ENCODE measurements at regions not wholly inside any gene's neighbourhood (a gene's known extent, or its start where the extent isn't known, plus 50 kb on each side); places are given as distances from the start of the nearest gene placed in this dataset.

- DNase-seq = peak in 1 of 5 donors; percentile 48
Measured at GRCh38 chr22:27152033-27152432, 494.6 kb downstream of the MIAT start.

DNA sequence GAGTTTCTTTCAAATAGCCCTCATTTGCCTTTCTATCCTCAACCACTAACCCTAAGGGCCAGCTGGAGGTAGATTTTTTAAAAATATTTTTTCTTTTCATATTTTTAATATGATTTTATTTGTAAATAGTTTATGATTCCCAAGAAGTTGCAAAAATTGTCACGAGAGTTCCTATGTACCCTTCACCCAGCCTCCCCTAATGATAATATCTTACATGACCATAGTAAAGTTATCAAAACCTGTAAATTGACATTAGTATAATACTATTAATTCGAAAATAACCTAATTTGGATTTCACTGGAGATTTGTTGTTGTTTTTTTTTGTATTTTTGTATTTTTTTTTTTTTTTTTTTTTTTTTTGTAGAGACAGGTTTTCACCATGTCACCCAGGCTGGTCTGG, 495.5 kb downstream of the MIAT start:
- no peak for DNase-seq

- DNase-seq = no peak
Measured at GRCh38 chr22:27153386-27153785, 496.0 kb downstream of the MIAT start.

DNA sequence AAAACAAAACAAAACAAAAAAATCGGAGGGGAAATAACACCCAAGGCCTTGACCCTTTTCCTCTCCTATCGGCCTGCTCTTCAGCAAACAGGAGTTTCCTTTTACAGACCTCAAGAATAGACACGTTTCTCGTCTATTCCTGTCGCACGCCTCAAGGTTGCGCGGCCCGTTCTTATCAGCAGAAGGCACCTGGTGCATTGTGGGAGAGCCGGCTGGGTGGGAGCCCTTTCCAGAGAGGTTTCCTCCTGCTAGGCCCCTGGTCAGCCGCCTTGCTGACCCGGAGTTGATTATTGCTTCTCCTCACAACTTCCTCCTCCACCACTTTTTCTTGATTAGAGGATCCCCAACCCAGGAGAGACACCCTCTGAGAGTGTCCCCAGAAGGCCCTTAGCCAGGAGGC, 497.3 kb downstream of the MIAT start:
- DNase-seq = no peak

GRCh38 chr22:27156821-27157489, 499.6 kb downstream of the MIAT start:
- no peak for DNase-seq

GRCh38 chr22:27157666-27158370, 500.4 kb downstream of the MIAT start:
- DNase-seq = no peak

DNA sequence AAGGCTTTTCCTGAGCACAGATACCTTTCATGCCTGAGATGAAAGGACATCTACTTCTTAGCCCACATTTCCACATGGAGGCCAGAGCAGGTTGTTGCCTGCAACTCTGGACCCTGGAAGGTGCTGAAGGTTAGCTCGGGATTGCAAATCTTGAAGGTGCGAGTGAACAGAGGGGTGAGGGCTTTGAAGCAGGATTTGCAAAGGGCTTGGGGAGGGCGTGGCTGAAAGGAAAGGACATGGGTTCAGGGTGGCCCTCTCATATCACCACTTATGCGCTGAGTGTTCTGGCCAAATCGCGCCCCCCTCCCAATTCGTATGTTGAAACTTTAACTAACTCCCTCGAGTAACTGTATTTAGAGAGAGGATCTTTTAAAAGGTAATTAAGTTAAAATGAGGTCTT, 501.6 kb downstream of the MIAT start:
- no peak for DNase-seq

GRCh38 chr22:27159716-27160295, 502.4 kb downstream of the MIAT start:
- DNase-seq = no peak

GRCh38 chr22:27163162-27164137, 506.1 kb downstream of the MIAT start:
- DNase-seq = no peak

GRCh38 chr22:27164781-27165503, 507.6 kb downstream of the MIAT start:
- no peak for DNase-seq

DNA sequence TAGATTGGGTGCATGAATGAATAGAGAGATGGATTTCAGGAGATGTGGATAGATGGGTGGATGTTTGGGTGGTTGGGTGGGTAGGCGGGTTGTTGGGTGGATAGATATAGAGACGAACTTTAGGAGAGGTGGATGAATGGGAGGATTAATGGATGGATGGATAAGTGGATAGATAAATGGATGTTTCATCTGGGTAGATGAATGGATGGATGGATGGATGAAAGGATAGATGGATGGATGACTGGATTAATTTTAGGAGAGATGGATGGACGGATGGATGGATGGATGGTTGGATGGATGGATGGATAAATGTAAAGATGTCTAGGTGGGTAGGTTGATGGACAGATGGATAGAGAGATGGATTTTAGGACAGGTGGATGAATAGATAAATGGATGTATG, 511.3 kb downstream of the MIAT start:
- no peak for DNase-seq

DNA sequence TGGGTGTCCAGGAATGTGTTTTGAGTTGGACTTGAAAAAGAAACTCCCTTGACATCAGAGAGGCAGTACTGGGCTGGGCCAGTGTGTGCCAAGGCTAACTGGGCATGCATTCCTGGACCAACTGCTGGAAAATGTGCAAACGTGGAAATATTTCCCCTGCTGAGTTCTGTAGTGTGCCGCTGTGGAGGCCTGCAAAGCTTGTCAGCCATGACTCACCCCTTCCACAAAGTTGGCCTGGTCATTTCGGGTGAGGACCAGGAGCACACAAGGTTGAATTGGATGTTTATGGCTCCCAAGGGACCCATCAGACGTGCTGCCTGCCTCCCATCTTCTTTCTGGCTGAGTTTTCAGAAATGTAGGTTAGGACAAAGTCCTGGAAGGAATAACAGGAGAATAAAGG, 513.1 kb downstream of the MIAT start:
- DNase-seq = no peak

GRCh38 chr22:27171212-27171611, 513.8 kb downstream of the MIAT start:
- DNase-seq = no peak

DNA sequence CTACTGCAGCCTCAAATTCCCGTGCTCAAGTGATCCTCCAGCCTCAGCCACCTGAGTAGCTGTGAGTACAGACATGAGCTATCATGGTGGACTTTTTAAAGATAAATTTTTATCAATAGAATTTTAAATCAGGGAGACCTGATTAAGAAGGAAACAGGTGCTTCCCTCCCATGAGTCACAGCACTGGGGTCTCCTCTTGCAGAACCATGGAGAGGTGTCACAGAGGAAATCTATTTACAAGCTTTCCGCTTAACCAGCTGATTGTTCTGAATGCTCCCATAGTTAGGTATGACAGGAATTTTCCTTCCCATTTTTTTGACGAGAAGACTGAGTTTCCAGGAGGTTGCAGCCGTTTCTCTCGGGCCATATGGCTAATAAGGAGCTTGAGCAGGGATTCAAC, 516.1 kb downstream of the MIAT start:
- no peak for DNase-seq

DNA sequence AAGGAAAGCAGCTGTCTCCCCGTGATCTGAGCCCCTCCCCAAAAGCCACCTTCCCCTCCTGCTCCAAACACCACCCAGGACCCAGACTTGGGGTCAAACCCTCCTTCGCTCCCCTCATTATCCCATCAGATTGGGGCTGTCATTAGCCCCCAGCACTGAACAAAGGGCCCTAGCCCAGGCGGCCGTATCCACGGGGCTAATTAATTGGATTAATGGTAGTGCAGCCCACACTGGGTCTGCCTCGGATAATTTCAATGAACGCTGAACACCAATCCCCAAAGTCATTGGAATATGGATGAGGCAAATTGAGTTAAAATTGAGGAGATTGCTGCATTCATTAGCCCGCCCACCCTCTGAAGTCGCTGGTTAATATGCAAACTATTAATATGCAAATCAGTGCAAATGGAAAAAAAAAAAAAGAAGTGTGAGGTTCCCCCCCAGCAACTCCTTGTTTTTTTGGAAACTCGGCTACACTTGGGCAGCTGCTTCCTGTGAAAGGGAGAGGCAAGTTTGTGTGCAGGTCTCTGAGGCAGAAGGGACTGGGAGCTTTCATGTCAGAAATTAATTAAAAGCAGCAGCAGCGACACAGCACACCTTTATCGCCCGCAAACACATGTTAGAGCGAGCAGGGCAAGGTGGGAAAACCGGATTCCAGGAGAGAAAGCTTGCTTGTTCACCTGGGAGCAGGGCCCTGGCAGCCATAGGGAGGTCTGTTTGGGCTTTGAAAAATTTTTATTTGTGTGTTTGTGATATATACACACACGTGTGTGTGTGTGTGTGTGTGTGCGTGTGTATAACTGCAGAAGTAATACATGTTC, 517.8 kb downstream of the MIAT start:
- no peak for DNase-seq

GRCh38 chr22:27175974-27176373, 518.6 kb downstream of the MIAT start:
- DNase-seq = no peak

DNA sequence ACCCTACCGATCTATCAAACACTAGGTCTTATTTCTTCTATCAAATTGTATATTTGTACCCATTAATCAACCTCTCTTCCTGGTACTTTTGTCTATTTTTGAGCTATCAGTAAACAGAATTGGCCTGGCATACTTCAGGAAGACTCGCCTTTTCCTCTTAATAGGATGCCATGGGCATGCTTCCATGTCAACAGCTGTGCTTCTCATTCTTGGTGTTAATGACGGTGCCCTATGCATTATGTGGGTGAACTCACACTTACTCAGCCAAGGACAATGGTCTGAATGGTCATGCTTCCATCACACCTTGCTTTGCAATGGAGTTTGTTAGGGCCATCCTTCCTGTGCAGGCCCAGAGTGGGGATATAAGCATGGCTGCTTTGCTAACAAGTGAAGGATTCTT, 521.8 kb downstream of the MIAT start:
- DNase-seq = no peak

GRCh38 chr22:27181537-27181936, 524.1 kb downstream of the MIAT start:
- no peak for DNase-seq

DNA sequence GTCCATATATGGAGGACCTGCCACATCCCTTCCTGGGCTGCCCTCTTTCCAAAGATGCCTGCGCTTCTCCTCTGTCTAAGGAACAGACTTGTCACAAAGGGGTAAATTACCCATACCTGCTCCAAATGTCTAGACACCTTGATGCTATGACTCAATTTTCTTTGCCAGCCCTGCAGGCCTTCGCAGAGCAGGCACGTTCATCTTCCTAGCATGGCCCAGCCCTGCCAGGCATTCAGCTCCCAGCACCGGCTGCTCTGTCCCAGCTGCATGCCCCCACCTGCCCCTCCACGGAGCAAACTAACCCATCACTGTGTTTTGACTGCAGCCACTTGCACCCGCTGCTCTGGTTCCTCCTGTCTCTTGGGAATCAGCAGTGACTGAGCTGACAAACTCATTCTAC, 526.1 kb downstream of the MIAT start:
- no peak for DNase-seq

GRCh38 chr22:27185099-27185709, 527.8 kb downstream of the MIAT start:
- no peak for DNase-seq

- no peak for DNase-seq
Measured at GRCh38 chr22:27185760-27186302, 528.4 kb downstream of the MIAT start.

Measured in T-helper 1 cell (primary cell).